Fibroblast of upper back skin (primary cell): ENCODE measurements at regions not wholly inside any gene's neighbourhood (a gene's known extent, or its start where the extent isn't known, plus 50 kb on each side); places are given as distances from the start of the nearest gene placed in this dataset.

Experiments used
- DNase-seq: peaks from one replicate; pipeline ENCODE4 v3.0.0-alpha.2; 2013

DNA sequence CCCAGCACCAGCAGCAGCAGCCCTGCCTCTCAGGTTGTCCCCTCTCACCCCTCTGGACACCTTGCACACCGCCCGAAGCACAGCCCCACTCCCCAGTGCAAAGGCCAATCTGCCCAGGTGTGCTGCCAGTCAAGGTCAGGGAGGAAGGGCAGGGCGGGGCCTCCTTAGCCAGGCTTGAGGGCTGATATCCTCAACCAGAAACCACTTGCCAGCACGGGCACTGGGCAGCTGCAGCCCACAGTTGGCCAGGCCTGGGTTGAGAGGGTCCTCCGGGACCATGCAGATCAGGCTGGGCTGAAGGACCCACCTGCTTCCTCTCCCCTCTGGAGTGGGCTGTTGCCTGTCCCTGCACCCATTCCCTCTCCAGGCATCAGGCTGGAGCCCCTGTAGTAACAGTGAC is 588.3 kb downstream of the NPHP4 start:
- no peak for DNase-seq

DNA sequence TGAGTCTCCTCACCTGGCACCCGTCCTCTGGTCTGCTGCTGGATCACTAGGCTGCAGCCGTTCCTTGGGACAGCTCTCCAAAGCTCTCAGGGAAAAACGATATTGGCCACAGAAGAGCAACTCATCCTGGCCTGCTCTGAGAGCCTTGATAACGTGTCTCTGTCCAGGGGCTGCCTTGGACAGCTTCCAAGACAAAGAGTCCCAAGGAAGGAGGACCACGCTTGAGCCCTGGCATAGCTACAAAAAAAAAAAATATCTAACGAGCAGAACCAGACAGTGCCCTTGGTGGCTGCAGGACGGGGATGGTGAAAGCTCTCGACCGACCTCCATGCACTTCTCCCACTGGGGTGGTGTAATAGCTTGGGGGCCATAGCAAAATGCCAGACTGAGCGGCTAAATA is 589.6 kb downstream of the NPHP4 start:
- DNase-seq, result no peak

DNA sequence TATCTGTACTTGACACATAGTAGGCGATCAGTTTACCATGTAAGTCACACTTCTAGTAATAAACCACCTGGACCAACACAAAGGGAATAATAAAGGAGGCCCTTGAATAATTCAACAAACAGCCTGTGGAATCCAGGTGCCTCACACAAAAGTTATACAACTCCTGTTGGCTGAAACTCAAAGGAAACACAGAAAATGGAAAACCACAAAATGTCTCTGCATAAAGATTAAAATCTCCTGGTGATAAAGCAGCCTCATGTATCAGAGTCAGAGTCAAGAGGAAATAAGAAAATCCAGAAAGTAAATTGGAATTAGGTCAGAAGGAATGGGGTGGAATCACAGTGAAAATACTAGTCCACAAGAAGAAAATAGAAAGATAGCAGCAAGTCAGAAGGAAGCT is 592.5 kb downstream of the NPHP4 start:
- no peak for DNase-seq

DNA sequence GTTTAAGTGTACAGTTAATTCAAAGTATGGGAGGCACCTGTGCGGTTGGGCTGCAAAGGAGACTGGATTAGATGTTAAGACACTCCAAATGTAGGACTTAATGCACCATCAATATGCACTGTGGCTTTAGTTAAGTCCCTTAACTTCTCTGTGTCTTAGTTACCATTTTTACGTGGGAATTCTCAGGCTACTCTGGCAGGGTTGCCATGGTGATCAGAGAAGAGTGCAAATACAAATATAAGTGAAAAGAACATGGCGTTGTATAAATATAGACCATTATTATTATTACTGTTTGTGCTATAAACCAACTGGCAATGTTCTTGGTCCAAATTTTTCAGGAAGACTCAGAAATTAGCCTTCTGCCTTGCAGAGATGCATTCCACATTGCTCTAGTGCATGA is 595.6 kb downstream of the NPHP4 start:
- no peak for DNase-seq

DNA sequence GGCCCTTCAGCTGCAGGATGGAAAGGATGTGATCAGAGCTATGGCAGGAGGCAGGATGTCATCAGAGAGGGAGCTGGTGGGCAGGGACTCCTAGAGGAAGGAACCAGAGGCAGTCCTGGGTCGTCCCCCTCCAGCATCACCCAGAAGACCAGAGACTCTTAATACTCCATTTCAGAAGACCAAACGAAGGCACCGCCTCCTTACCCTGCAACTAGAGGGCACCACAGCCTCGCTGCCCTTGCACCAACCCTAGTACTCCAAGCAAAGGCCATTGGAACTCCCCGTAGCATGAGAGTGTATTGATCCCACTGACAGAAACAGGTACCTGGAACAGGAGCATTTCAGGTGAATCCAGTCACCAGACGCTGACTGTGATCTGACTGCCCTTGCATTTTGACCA is 598.1 kb downstream of the NPHP4 start:
- DNase-seq, result no peak

DNA sequence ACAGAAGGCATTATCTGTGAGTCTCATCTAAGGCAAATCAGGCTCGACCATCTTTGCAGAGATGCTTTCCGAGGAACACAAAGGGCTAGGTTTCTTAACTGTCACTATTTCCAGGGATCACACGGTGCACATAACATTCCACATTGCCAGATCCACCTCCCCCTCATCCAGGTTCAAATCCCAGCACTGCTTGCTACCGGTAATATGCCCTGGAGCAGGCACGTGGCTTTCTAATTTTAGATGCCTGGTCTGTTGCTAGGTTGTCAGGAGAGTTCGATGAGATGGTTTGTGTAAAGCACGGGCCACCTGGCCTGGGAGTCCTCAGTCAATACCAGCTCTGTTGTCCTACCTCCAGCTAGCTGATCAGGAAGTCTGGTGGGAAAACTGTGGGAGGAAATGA is 598.6 kb downstream of the NPHP4 start:
- DNase-seq, result no peak

DNA sequence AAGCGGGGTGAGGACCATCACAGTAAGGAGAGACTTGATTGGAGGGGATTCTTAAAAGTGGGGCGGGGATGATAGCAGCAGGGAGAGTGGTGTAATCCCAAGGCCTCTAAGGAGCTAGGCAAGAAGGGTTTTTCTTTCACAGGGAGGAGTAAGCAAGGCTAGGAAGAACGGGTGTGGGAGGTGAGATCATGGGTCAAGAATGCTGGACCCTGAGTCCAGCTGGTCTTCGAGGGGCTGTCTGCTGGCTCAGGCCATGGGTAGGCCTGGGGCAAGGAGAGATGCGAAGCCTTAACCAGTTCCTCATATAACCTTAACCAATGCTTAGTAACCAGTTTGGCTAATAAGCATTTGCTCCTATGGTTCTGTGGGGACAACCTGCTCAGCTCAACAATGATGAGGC is 599.1 kb downstream of the NPHP4 start:
- no peak for DNase-seq

DNA sequence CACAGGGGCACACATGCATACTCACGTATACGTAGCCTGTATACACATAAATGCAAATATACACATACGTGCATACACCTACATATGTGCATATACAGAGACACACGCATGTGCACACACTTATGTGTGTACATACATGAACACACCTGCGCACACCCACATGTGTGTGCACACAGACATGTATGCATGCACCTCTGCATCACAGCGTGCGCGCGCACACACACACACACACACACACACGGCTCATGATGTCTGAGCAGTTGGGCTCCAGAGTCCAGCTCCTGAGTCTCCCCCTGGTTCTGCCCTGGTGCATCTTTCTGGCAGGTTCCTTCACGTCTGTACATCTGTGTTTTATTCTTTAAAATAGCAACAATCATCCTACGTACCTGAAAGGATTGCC is 600.5 kb downstream of the NPHP4 start:
- DNase-seq, result no peak

DNA sequence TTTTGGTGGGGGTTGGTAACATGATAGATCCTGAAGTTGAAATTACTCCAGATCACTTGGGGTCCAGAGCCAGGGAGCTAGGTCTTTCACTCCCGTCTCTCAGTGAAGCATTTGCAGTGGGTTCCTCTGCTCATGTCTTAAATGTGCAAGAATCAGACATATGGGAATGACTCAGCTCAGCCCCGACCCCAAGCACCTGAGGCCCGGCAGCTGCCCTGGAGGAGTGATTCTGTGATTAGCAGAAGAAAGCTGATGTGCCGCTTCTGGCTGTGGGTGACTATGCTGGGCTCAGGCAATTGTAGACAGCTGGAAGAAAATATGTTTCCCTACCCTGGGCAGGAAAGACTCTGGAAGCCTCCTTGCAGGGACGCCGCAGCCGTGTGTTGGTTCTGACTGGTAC is 601.7 kb downstream of the NPHP4 start:
- no peak for DNase-seq

DNA sequence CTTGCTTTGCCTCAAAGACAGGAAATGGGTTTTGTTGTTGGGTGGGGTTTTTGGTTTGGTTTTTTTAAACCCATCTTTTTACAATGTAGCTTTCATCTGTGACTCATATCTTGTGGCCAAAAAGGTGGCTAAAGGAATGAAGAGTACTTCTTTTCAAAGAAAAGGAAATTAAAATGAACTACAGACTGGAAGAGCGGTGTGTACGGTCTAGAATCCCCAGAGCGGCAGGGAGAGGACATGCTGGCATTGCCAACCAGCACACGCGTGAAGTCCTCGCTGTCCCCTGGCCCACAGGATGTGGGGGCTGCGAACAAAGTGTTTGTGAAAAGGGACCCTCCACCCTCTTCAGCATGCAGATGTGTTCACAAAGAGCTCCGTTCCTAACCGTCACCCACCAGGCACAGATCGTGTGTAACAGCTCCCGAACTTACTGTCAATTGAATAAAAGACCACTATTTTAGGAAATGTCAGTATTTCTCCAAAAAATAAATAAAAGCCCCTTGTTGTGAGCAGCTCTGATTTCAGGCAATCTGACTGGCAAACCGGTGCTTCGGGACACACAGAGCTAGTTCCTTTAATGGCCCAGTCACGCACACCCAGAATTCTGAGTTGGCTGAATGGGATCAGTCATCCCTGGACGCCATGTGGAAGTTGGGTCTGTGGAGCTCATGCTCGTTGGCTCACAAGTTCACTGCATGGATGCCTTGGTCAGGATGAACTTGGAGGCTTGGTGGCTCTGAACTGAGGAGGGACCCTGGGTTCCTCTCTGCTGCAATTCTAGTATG is 602.9 kb downstream of the NPHP4 start:
- no peak for DNase-seq

DNA sequence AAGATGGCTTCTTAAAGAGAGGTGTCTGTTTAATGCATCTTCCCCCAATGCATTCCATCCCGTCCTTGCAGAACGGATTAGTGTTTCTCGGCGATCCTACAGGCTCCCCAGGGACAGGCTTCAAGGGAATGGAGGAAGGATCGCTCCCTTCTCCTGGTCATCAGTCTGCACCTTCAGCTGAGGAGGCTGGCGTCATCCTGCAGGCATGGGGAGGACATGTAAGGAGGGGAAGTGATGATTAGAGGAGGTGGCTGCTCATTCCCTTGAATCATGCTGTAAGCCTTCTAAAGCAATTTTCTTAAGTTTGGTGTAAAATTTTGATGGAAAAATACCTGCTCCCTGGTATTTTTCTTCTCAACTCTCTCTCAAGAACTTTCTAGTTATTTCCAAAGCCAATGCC is 603.6 kb downstream of the NPHP4 start:
- no peak for DNase-seq

DNA sequence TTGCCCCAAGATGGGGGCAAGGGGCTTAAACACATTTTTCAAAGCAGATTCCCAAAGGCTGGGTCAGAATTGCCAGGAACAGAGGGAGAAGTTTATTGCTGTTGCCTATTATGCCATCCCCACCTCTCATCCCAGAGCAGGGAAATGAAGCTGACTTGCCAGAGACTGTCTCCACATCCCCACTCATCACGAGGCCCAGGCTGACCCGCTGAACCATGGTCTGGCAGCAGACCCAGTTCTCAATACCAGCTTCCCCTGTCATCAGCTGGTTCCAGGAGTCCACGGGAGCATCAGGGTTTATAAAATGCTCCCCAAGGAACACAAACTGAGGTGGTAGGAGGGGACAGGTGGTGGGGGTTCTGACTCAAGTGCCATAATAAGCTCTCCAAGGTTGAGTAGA is 605.9 kb downstream of the NPHP4 start:
- DNase-seq, result no peak

DNA sequence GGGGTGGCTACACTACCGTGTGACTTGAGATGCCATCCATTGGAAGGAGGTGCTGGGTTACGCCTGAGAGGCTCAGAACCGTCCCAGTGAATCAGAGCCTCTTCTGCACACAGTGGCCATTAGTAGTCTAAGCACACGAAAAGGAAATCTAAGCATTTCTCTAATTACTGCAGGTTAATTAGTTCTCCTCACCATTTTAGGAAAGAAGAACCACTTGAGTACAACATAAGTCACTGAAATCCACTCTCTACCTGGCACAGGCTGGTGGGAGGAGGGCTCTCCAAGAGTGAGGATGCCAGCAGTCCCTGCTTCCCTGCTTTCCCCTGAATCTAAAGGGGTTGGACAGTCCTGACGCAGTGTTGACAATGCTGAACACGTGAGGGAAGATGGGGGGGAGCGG is 606.3 kb downstream of the NPHP4 start:
- DNase-seq, result no peak

DNA sequence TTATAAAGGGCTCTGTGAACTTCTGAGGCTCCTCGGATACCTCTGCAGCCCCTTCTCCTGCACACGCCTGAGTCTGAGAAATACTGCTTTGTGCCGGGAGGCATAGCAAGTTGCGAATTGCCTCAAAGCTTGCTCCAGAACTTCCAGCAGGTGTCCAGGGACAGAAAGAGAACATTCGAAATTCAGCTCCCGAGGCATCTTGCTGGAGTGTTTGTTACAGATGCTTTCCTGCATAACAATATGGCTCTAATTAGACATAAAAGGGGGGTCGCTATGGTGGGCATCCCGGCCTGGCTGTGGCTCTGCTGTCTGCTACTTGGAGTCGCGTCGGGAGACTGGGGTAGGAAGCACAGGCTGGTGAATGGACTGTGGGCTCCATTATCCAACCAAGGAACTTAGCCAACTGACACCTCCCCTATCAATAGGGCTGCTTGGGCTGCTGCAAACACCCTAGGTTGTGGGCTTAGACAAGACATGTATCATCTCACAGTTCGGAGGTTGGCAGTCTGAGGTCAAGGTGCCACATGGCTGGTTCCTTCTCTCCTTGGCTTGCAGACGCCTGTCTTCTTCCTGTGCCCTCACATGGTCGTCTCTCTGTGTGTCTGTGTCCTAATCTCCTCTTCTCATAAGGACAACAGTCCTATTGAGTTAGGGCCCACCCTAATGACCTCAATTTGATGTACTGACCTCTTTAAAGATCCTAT is 607.0 kb downstream of the NPHP4 start:
- no peak for DNase-seq

DNA sequence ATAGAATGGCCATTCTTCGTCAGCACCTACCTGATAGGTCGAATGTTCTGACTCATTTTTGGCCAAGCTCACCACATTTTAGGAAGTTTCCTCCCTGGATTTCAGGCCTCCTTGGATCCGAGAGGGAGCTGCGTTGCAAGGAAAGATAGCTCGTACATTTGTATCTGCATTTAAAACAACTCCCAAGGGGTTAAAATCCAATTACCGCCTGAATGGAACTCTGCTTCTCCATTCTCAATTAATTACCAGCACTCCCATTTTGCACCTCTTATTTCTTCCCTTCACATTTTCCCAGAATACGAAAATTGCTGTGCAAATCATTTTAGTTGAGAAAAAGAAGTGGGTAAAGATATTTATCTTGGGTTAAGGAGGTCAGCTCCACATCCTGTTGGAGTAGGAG is 610.7 kb downstream of the NPHP4 start:
- DNase-seq, result no peak

DNA sequence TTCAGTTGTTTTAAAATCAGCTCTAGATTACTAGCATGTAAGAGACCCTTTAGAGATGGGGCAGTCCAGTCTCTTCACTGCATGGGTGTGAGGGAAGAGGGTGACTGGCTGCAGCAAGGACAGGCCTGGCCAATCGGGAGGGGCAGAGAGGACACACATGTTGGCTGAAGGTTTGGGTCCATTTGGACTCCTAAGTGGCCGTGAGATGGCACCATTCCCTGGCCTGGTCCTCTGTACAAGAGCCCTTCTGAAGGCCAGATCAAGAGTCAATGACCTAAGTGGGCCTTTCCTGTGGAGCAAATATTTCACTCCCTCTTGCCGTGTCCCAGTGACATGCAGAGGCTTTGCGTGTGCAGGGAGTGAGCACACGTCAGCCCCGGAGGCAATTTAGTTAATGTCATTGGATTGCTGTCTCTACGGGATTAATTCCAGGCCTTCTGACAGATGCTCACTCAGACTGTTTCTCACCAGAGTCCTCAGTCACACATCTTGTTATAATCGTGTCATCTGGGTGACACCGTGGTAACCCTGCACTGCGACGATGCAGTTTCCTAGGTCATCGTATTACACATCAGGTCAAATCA is 613.0 kb downstream of the NPHP4 start:
- no peak for DNase-seq

DNA sequence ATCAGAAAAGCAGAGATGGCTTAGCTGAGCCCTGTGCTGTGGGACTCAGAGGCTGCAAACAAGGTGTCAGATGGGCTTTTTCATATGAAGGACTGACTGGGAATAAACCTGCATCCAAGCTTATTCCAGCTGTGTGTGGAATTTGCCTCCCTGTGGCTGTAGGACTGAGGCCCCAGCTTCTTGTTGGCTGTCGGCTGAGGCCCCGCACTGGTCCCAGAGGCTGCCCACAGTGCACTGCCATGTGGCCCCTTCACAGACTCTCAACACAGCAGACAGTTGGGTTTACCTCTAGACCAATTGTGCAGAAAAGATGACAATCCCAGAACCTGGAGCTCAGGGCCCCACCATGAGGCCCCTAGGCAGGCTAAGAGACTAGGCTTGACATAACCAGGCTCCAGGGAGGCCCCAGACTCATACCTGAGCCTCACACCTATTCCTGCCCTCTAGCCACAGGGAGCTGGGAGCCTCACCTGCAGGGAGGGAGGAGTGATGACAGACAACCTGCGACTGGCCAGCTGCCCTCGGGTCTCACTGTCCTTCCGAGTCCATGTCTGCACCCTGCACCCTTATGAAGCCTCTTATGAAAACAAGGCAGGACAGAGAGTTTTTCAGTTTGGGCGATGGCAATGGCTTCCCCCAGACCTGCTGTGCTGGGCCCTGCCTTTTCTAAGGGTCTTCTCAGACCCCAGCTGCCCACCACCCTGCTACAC is 615.5 kb downstream of the NPHP4 start:
- no peak for DNase-seq

DNA sequence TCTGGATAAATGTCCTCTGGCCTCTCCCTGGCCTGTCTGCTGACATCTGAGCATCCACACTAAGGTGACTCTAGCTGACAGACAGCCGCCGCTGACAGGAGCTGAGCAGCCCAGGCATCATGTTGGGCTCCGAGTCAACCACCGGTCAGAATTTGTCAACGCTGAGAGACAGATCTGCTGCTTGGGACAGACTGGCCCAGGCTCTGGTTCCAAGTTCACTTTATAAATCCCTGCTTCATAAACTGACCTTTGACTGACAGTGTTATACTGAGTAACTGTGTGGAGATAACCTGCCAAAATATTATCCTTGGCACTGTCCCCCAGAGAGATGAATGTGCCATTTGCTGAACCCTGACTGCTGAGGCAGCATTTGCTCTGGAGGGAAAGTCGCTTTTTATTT is 616.7 kb downstream of the NPHP4 start:
- DNase-seq, result no peak

DNA sequence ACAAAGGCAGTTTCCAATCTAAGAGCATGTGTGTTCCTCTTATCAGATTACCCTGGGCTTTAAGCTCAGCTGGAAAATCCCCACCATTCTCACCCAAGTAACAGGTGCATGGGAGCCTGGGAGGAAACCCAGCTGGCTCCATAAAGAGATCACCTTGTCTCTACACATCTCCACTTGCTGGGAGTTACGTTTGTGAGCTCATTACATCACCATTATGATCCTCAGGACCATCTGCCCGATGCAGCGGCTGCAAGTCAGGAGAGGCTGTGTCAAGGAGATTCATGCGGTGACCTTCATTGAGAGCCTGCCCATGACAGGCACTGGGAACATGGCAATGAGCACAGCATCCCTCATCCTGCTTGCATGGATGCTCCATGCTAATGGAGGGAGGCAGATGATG is 618.0 kb downstream of the NPHP4 start:
- no peak for DNase-seq

DNA sequence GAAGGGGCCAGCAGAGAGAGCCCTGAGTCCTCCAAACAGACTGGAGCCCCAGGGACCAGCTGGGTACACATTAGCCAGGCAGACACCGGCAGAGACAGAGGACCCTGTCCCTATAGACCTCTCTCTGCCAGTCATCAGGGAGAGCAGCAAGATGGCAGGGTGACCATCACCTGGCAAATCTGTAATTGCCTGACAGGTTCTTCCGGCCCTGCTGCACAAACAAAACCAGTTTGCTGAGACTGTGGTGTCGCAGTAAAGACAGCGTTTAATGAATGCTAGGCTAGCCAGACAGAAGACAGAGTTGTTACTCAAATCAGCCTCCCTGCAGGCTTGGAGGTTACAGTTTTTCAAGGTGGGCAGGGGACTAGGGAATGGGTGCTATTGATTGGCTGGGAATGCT is 618.9 kb downstream of the NPHP4 start:
- no peak for DNase-seq

DNA sequence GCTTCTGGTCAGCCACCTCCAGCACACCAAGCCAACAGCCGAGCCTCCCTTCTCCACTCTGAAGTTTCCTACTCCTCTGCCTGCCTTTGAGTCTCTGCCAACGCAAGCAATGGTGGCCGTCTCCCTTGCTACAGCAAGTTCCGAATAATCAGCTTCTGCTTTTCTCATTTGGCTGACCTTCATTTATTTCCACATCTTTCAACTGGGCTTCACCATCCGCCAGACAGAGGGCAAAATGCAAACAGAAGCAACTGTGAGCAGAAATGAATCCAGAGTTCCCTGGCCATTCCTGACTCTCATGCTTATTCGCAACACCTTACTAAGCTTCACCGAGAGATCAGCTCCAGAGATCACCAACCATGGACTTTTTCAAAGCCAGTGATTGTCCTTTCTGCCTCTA is 621.0 kb downstream of the NPHP4 start:
- no peak for DNase-seq

DNA sequence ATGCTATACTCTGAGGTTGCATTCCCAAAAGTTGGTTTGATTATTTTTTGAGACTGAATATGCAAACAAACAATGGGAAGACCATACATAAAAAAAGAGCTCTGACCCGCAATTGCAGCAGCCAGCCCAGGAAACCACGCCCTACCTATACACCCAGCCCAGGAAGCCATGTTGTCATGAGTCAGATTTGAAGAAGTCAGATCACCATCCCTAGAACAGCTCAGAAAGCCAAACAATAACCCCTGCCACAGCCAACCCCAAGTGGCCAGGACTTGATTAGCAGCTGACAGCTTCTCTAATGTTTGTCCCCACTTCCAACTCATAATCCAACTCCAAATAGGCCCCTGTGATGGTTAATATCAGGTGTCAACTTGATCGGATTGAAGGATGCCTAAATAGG is 621.9 kb downstream of the NPHP4 start:
- DNase-seq, result no peak

DNA sequence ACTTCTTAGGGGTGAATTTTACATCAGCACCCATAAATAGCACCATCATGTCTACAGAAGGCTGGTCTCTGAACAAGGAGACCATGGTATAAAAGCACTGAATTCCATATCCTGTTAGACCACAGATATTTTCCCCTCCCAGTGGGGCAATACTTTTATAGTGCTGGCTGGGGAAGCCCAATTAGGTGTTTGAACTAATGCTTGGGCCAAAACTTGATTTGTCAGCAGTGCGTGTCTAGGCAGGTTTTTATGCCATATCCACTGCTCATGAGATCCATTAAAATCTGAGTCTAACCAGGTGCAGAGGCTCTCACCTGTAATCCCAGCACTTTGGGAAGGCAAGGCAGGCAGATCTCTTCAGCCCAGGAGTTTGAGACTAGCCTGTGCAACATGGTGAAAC is 623.0 kb downstream of the NPHP4 start:
- DNase-seq, result no peak

DNA sequence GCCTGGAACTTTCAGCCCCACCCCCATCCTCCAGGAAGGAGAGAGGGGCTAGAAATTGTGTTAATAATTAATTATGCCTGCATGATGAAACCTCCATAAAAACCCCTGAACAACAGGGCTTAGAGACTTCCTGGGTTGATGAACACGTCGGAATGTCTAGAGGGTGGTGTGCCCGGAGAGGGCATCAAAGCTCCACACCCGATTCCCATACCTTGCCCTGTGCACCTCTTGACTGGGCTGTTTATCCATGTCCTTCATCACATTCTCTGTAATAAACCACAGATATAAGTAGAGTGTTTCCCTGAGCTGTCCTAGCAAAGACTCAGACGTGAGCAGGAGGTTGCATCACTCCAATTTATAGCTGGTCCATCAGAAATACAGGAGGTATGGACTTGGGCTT is 624.0 kb downstream of the NPHP4 start:
- no peak for DNase-seq
